IMR-90 (cell line): ENCODE measurements at regions not wholly inside any gene's neighbourhood (a gene's known extent, or its start where the extent isn't known, plus 50 kb on each side); places are given as distances from the start of the nearest gene placed in this dataset.

Experiments
- ATAC-seq: fragments of 200-7000 bp; cut with Tn5 transposase; 2 replicates; pipeline ENCODE4 v1.9.1; 2020; ENCODE audit warnings: low read depth, mild to moderate bottlenecking, moderate library complexity
- BruUV-seq: library from RNA; stranded (reverse); fragments of 400-500 nt; replicated peaks from 2 replicates; lab custom pipeline; 2021; lab: Mats Ljungman, UMichigan
- CTCF ChIA-PET: fragments of 300-600 bp; formaldehyde crosslinking; extraction: SDS; loops from one replicate; lab custom pipeline; 2021; ENCODE audit warnings: antibody characterized with exemption; lab: Yijun Ruan, JAX
- POLR2A ChIA-PET: fragments of 300-600 bp; sonication (Branson Sonifier 250); formaldehyde crosslinking; loops from one replicate; lab custom pipeline; 2022; ENCODE audit warnings: antibody characterized with exemption; ENCODE audit not compliant: unreplicated experiment; lab: Charles Lee
- DNase-seq: peaks from one replicate; pipeline ENCODE4 v3.0.0; 2013
- H2AFZ ChIP-seq: replicated peaks from 2 replicates; pipeline ENCODE3; 2013; ENCODE audit warnings: low read length, mild to moderate bottlenecking; ENCODE audit not compliant: poor library complexity
- H2AK5ac ChIP-seq: 2 replicates; pipeline ENCODE4 v1.6.1; 2013; ENCODE audit warnings: low read depth, low read length, inconsistent platforms
- H2AK9ac ChIP-seq: replicated peaks from 2 replicates; pipeline ENCODE3; 2013; ENCODE audit warnings: mild to moderate bottlenecking, low read depth, low read length, moderate library complexity; ENCODE audit not compliant: poor library complexity
- H2BK120ac ChIP-seq: 2 replicates; pipeline ENCODE4 v1.6.1; 2013; ENCODE audit warnings: low read depth, low read length, inconsistent platforms
- H2BK15ac ChIP-seq: 3 replicates; pipeline ENCODE4 v1.6.1; 2013; ENCODE audit warnings: low read depth, low read length, inconsistent platforms
- H2BK20ac ChIP-seq: 2 replicates; pipeline ENCODE4 v1.6.1; 2013; ENCODE audit warnings: low read depth, mild to moderate bottlenecking, inconsistent platforms, low read length, moderate library complexity
- H2BK5ac ChIP-seq: 2 replicates; pipeline ENCODE4 v1.6.1; 2013; ENCODE audit warnings: mild to moderate bottlenecking, low read depth, low read length, inconsistent platforms; ENCODE audit not compliant: poor library complexity, severe bottlenecking
- H3K14ac ChIP-seq: replicated peaks from 2 replicates; pipeline ENCODE4 v1.6.1; 2013; ENCODE audit warnings: low read depth, low read length, inconsistent platforms
- H3K18ac ChIP-seq: 2 replicates; pipeline ENCODE4 v1.6.1; 2013; ENCODE audit warnings: low read depth, low read length, control low read depth
- H3K23ac ChIP-seq: 2 replicates; pipeline ENCODE4 v1.6.1; 2013; ENCODE audit warnings: low read depth, low read length, inconsistent platforms
- H3K27ac ChIP-seq: 2 replicates; pipeline ENCODE4 v1.5.1; 2013; ENCODE audit warnings: mild to moderate bottlenecking, control low read depth, low read length; ENCODE audit not compliant: insufficient read depth
- H3K27me3 ChIP-seq: 2 replicates; pipeline ENCODE4 v1.6.1; 2013; ENCODE audit warnings: low read length; ENCODE audit not compliant: control insufficient read depth, insufficient read depth
- H3K36me3 ChIP-seq: 2 replicates; pipeline ENCODE4 v1.6.1; 2013; ENCODE audit warnings: low read length, mixed read lengths; ENCODE audit not compliant: control insufficient read depth, insufficient read depth
- H3K4ac ChIP-seq: 2 replicates; pipeline ENCODE4 v1.6.1; 2013; ENCODE audit warnings: low read depth, low read length, inconsistent platforms
- H3K4me1 ChIP-seq: 2 replicates; pipeline ENCODE4 v1.6.1; 2013; ENCODE audit warnings: low read length, mixed read lengths; ENCODE audit not compliant: control insufficient read depth, insufficient read depth
- H3K4me2 ChIP-seq: 2 replicates; pipeline ENCODE4 v1.6.1; 2013; ENCODE audit warnings: low read depth, mild to moderate bottlenecking, control low read depth, low read length, moderate library complexity
- H3K4me3 ChIP-seq: 2 replicates; pipeline ENCODE4 v1.5.1; 2013; ENCODE audit warnings: low read depth, mild to moderate bottlenecking, control low read depth, low read length, moderate library complexity; ENCODE audit not compliant: insufficient read depth
- H3K56ac ChIP-seq: 2 replicates; pipeline ENCODE4 v1.6.1; 2013; ENCODE audit warnings: low read length, inconsistent platforms; ENCODE audit not compliant: insufficient read depth; ENCODE audit errors: extremely low read depth
- H3K79me1 ChIP-seq, 2 experiments: 2 replicates each; pipeline ENCODE4 v1.6.1; 2013; ENCODE audit warnings: low read length in 2 of 2, inconsistent platforms in 1 of 2, low read depth in 1 of 2
- H3K9ac ChIP-seq: 2 replicates; pipeline ENCODE4 v1.6.1; 2013; ENCODE audit warnings: low read depth, low read length, control low read depth
- H3K9me1 ChIP-seq: 2 replicates; pipeline ENCODE4 v1.6.1; 2013; ENCODE audit warnings: low read length, inconsistent platforms; ENCODE audit not compliant: insufficient read depth
- H3K9me3 ChIP-seq: 2 replicates; pipeline ENCODE4 v1.6.1; 2013; ENCODE audit warnings: low read length; ENCODE audit not compliant: control insufficient read depth, insufficient read depth
- H4K20me1 ChIP-seq: 2 replicates; pipeline ENCODE4 v1.6.1; 2013; ENCODE audit warnings: low read length, inconsistent platforms; ENCODE audit not compliant: insufficient read depth
- H4K5ac ChIP-seq: 2 replicates; pipeline ENCODE4 v1.6.1; 2013; ENCODE audit warnings: mild to moderate bottlenecking, low read depth, low read length, control low read depth
- H4K8ac ChIP-seq, 2 experiments: 2 replicates each; pipeline ENCODE4 v1.6.1; 2013; ENCODE audit warnings: low read depth in 2 of 2, low read length in 2 of 2, control low read depth in 1 of 2, inconsistent platforms in 1 of 2
- H4K91ac ChIP-seq: 2 replicates; pipeline ENCODE4 v1.6.1; 2013; ENCODE audit warnings: low read depth, low read length, inconsistent platforms; ENCODE audit not compliant: insufficient read depth
- BHLHE40 ChIP-seq: fragments of 150-350 bp; IDR thresholded peaks from 2 replicates; pipeline ENCODE4 v1.6.1; 2016; ENCODE audit warnings: mild to moderate bottlenecking, low read depth, low read length
- CEBPB ChIP-seq: IDR thresholded peaks from 2 replicates; pipeline ENCODE4 v1.6.1; 2012; ENCODE audit warnings: low read depth, low read length, improper control_type of control experiment
- CHD1 ChIP-seq: IDR thresholded peaks from 2 replicates; pipeline ENCODE4 v1.6.1; 2012; ENCODE audit warnings: low read depth, low read length, improper control_type of control experiment
- FOS ChIP-seq: fragments of 150-350 bp; IDR thresholded peaks from 2 replicates; pipeline ENCODE4 v1.6.1; 2016; ENCODE audit warnings: low read depth, low read length
- MAFK ChIP-seq: IDR thresholded peaks from 2 replicates; pipeline ENCODE4 v1.6.1; 2012; ENCODE audit warnings: low read depth, low read length, improper control_type of control experiment
- MAZ ChIP-seq: IDR thresholded peaks from 2 replicates; pipeline ENCODE4 v1.6.1; 2012; ENCODE audit warnings: low read depth, mild to moderate bottlenecking, low read length, improper control_type of control experiment, moderate library complexity, borderline replicate concordance
- NFE2L2 ChIP-seq: fragments of 150-350 bp; IDR thresholded peaks from 2 replicates; pipeline ENCODE4 v1.6.1; 2016; ENCODE audit warnings: low read depth, mild to moderate bottlenecking, low read length
- POLR2A ChIP-seq: IDR thresholded peaks from 2 replicates; pipeline ENCODE4 v1.6.1; 2012; ENCODE audit warnings: mild to moderate bottlenecking, low read depth, low read length
- RAD21 ChIP-seq: IDR thresholded peaks from 2 replicates; pipeline ENCODE4 v1.6.1; 2012; ENCODE audit warnings: low read length, improper control_type of control experiment
- RCOR1 ChIP-seq: IDR thresholded peaks from 2 replicates; pipeline ENCODE4 v1.6.1; 2012; ENCODE audit warnings: mild to moderate bottlenecking, low read length, improper control_type of control experiment; ENCODE audit not compliant: insufficient replicate concordance
- RFX5 ChIP-seq: IDR thresholded peaks from 2 replicates; pipeline ENCODE4 v1.8.0; 2012; ENCODE audit warnings: low read depth, mild to moderate bottlenecking, low read length, moderate library complexity
- SMC3 ChIP-seq: fragments of 150-350 bp; IDR thresholded peaks from 2 replicates; pipeline ENCODE4 v1.6.1; 2016; ENCODE audit warnings: low read depth, mild to moderate bottlenecking, antibody characterized with exemption, low read length, moderate library complexity
- WGBS, 2 experiments: methylation state at CpG; one replicate each; pipeline versions ENCODE4 v1.1.5 to v1.1.7; 2013; ENCODE audit warnings: missing lambda C conversion rate in 2 of 2; ENCODE audit not compliant: insufficient read length in 1 of 2; ENCODE audit errors: extremely low coverage in 2 of 2; 5-methylcytosine and 5-hydroxymethylcytosine counted together
- dilution Hi-C: fragments of 300-500 bp; cut with HindIII; formaldehyde crosslinking; loops from one replicate; pipeline ENCODE4 v1.14.3; 2018; ENCODE audit warnings: low sequenced_read_pairs; ENCODE audit not compliant: unreplicated experiment
- in situ Hi-C: fragments of 300-500 bp; cut with MboI; formaldehyde crosslinking; loops from 3 replicates; pipeline ENCODE4 v1.14.3; 2019; ENCODE audit warnings: low sequenced_read_pairs, inconsistent platforms, mixed read lengths
- intact Hi-C: fragments of 100-400 bp; cut with micrococcal nuclease; formaldehyde crosslinking; loops from 2 replicates; pipeline ENCODE4 v1.10.0; 2022
- TF ChIP-seq, protein P1 (sequence below): conservative IDR thresholded peaks from 2 replicates; pipeline ENCODE4 v1.5.1; 2012; ENCODE audit warnings: mild to moderate bottlenecking, low read depth, low read length, improper control_type of control experiment
- TF ChIP-seq, protein P2 (sequence below): fragments of 150-350 bp; IDR thresholded peaks from 2 replicates; pipeline ENCODE4 v1.6.1; 2017; ENCODE audit warnings: mild to moderate bottlenecking, antibody characterized with exemption, low read length, low read depth
- TF ChIP-seq, protein P3 (sequence below): fragments of 150-350 bp; IDR thresholded peaks from 2 replicates; pipeline ENCODE4 v1.6.1; 2016; ENCODE audit warnings: low read depth, mild to moderate bottlenecking, low read length, moderate library complexity, borderline replicate concordance

DNA sequence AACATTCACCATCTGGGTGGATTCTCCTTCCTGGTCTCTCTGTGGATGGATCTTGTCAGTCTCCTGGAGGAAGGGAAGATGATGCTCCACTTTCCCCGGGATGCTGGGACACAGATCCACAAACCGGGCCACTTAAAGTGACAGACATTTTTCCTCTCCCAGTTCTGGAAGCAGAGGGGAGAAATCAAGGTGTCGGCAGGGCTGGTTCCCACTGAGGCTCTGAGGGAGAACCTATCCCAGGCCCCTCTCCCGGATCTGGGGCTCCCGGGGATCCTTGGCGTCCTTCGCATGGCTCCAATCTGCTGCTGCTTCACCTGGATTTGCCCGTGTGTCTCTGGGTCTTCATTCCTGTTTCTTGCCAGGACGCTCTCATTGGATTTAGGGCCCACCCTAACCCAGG, 263.1 kb upstream of the TNRC6C start (continued):
- TF ChIP-seq BHLHE40 (no peak), CHD1 (no peak)

DNA sequence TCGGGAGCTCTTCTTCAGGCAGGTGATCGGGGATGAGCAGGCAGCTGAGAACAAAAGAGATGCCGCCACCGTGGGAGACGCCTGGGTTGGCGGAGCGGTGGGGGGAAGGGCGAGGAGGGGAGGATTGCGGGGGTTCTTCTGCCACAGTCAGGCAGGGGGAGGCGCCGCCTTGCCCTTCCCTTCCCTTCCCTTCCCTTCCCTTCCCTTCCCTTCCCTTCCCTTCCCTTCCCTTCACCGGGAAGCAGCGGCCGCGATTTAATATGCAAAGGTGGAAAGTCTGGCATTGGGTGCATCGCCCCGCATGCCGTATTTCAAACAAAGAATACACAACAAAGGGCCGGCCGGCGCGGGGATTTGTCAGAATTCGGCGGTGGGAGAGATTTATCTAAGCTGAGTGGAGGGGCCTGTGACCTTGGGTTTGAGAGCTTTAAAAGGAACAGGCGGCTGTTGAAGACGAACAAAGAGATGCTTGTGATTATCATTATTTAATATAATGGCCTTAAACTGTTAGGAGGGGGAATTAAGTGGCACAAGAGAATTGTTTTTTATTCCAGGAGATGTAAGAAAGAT, 262.3 kb upstream of the TNRC6C start:
- H2AFZ ChIP-seq: no peak overlapping the region
- intact Hi-C loops (no loop called here), in situ Hi-C loops (no loop called here), dilution Hi-C loops (no loop called here)
- H3K9ac ChIP-seq: no peak overlapping the region
- no peak overlapping the region for H3K4me3 ChIP-seq
- no peak overlapping the region for H2AK9ac ChIP-seq
- H2BK5ac ChIP-seq: no peak overlapping the region
- no peak overlapping the region for H3K27ac ChIP-seq
- no peaks in the 10 kb centered on the region for H3K9me1 ChIP-seq
- H4K20me1 ChIP-seq: no peaks in the 10 kb centered on the region
- H3K4me1 ChIP-seq: no peaks in the 10 kb centered on the region
- H2BK15ac ChIP-seq: no peak overlapping the region
- H3K79me1 ChIP-seq: no peaks in the 10 kb centered on the region
- no peak overlapping the region for H2BK20ac ChIP-seq
- POLR2A ChIA-PET: no interaction called here
- no peak overlapping the region for H4K91ac ChIP-seq
- no CpG with 5 or more reads among the region's 26 CpGs for WGBS, 2 experiments
- BruUV-seq: no TSS peak
- H3K36me3 ChIP-seq: no peaks in the 10 kb centered on the region
- no peak overlapping the region for H3K23ac ChIP-seq
- H4K8ac ChIP-seq: no peak overlapping the region
- no peak overlapping the region for H3K4ac ChIP-seq
- DNase-seq: no peak
- H4K5ac ChIP-seq: no peak overlapping the region
- ATAC-seq: no peak
- H3K27me3 ChIP-seq: peaks cover 70% of the 10 kb centered on the region
- no peak overlapping the region for H3K56ac ChIP-seq
- no peak for TF ChIP-seq RCOR1
- no peak for TF ChIP-seq CEBPB
- no peak for TF ChIP-seq RAD21
- TF ChIP-seq FOS: no peak
- no peak for TF ChIP-seq BHLHE40
- TF ChIP-seq, protein P1, sequence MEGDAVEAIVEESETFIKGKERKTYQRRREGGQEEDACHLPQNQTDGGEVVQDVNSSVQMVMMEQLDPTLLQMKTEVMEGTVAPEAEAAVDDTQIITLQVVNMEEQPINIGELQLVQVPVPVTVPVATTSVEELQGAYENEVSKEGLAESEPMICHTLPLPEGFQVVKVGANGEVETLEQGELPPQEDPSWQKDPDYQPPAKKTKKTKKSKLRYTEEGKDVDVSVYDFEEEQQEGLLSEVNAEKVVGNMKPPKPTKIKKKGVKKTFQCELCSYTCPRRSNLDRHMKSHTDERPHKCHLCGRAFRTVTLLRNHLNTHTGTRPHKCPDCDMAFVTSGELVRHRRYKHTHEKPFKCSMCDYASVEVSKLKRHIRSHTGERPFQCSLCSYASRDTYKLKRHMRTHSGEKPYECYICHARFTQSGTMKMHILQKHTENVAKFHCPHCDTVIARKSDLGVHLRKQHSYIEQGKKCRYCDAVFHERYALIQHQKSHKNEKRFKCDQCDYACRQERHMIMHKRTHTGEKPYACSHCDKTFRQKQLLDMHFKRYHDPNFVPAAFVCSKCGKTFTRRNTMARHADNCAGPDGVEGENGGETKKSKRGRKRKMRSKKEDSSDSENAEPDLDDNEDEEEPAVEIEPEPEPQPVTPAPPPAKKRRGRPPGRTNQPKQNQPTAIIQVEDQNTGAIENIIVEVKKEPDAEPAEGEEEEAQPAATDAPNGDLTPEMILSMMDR: no peak
- no peak for TF ChIP-seq SMC3
- TF ChIP-seq RFX5: no peak
- TF ChIP-seq NFE2L2: no peak
- no peak for TF ChIP-seq MAZ
- TF ChIP-seq POLR2A: no peak
- TF ChIP-seq, protein P2, sequence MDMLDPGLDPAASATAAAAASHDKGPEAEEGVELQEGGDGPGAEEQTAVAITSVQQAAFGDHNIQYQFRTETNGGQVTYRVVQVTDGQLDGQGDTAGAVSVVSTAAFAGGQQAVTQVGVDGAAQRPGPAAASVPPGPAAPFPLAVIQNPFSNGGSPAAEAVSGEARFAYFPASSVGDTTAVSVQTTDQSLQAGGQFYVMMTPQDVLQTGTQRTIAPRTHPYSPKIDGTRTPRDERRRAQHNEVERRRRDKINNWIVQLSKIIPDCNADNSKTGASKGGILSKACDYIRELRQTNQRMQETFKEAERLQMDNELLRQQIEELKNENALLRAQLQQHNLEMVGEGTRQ: no peak
- TF ChIP-seq, protein P3, sequence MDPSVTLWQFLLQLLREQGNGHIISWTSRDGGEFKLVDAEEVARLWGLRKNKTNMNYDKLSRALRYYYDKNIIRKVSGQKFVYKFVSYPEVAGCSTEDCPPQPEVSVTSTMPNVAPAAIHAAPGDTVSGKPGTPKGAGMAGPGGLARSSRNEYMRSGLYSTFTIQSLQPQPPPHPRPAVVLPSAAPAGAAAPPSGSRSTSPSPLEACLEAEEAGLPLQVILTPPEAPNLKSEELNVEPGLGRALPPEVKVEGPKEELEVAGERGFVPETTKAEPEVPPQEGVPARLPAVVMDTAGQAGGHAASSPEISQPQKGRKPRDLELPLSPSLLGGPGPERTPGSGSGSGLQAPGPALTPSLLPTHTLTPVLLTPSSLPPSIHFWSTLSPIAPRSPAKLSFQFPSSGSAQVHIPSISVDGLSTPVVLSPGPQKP: no peak
- no peak for TF ChIP-seq MAFK
- TF ChIP-seq CHD1: no peak
- peaks cover 2% of the 10 kb centered on the region; the same call in 1 of the 2 replicates for H3K9me3 ChIP-seq
- no peak overlapping the region for H2BK120ac ChIP-seq
- no peak overlapping the region for H3K18ac ChIP-seq
- H2AK5ac ChIP-seq: no peak overlapping the region
- no peak overlapping the region for H3K4me2 ChIP-seq
- CTCF ChIA-PET: no interaction called here
- H3K14ac ChIP-seq: no peak overlapping the region
